Stimulated activated naive CD4-positive, alpha-beta T cell treated with Interleukin-2 at 50 U/mL for 16 hours (primary cell): ENCODE measurements at regions not wholly inside any gene's neighbourhood (a gene's known extent, or its start where the extent isn't known, plus 50 kb on each side); places are given as distances from the start of the nearest gene placed in this dataset.
A peak's percentile ranks its signal among the peaks of the same experiment; 100 is the strongest.
"Not testable (repeated sequence)": the region's sequence is repeated elsewhere in the genome, so short reads cannot be mapped to it uniquely, and the experiment has no call there.

ENCODE experiments used
- DNase-seq: peaks from one replicate; lab custom pipeline; 2025; lab: John Stamatoyannopoulos, UW

- DNase-seq, result no peak
These were observed 326.3 kb upstream of the PTGER4 start for GRCh38 chr5:40353442-40353841.

- DNase-seq, result no peak
These were observed 331.6 kb upstream of the PTGER4 start for GRCh38 chr5:40347981-40348725.

- DNase-seq, result no peak
These were observed 332.8 kb upstream of the PTGER4 start for GRCh38 chr5:40346901-40347300.

- not testable (repeated sequence) for DNase-seq
These were observed 341.3 kb upstream of the PTGER4 start for GRCh38 chr5:40338434-40338833.

- no peak for DNase-seq
These were observed 345.5 kb upstream of the PTGER4 start for GRCh38 chr5:40334242-40334635.

GRCh38 chr5:40333459-40334241 is 346.1 kb upstream of the PTGER4 start:
- DNase-seq, result peak; percentile 8

GRCh38 chr5:40332970-40333369 is 346.7 kb upstream of the PTGER4 start:
- DNase-seq, result no peak

GRCh38 chr5:40331616-40332015 is 348.1 kb upstream of the PTGER4 start:
- no peak for DNase-seq

GRCh38 chr5:40321514-40321913 is 358.2 kb upstream of the PTGER4 start:
- DNase-seq, result no peak

GRCh38 chr5:40318395-40318794 is 361.3 kb upstream of the PTGER4 start:
- DNase-seq, result no peak

GRCh38 chr5:40317023-40317422 is 362.7 kb upstream of the PTGER4 start:
- no peak for DNase-seq

- DNase-seq, result no peak
These were observed 364.6 kb upstream of the PTGER4 start for GRCh38 chr5:40315126-40315525.

- no peak for DNase-seq
These were observed 365.4 kb upstream of the PTGER4 start for GRCh38 chr5:40314275-40314674.

GRCh38 chr5:40312205-40312604 is 367.5 kb upstream of the PTGER4 start:
- no peak for DNase-seq

GRCh38 chr5:40309851-40310250 is 369.9 kb upstream of the PTGER4 start:
- DNase-seq, result no peak

GRCh38 chr5:40308867-40309266 is 370.8 kb upstream of the PTGER4 start:
- no peak for DNase-seq

GRCh38 chr5:40307920-40308319 is 371.8 kb upstream of the PTGER4 start:
- DNase-seq, result no peak

GRCh38 chr5:40306869-40307487 is 372.7 kb upstream of the PTGER4 start:
- no peak for DNase-seq

- no peak for DNase-seq
These were observed 387.7 kb upstream of the PTGER4 start for GRCh38 chr5:40292006-40292405.

GRCh38 chr5:40291338-40291737 is 388.4 kb upstream of the PTGER4 start:
- DNase-seq, result no peak

- DNase-seq, result no peak
These were observed 390.8 kb upstream of the PTGER4 start for GRCh38 chr5:40288800-40289485.

- DNase-seq, result no peak
These were observed 394.9 kb upstream of the PTGER4 start for GRCh38 chr5:40284863-40285262.
